A549 (cell line): ENCODE measurements at regions not wholly inside any gene's neighbourhood (a gene's known extent, or its start where the extent isn't known, plus 50 kb on each side); places are given as distances from the start of the nearest gene placed in this dataset.

ENCODE experiments used
- BHLHE40 ChIP-seq: IDR thresholded peaks from 2 replicates; pipeline ENCODE4 v1.6.1; 2012; ENCODE audit warnings: low read depth, low read length, inconsistent platforms
- CTCF ChIP-seq: fragments of >200 bp; sonication (Bioruptor Twin); formaldehyde crosslinking; IDR thresholded peaks from 3 replicates; pipeline ENCODE4 v1.5.1; 2016
- ESRRA ChIP-seq: fragments of 150-350 bp; IDR thresholded peaks from 2 replicates; pipeline ENCODE4 v1.6.1; 2014; ENCODE audit warnings: mild to moderate bottlenecking, low read length, borderline replicate concordance
- KDM1A ChIP-seq: fragments of 200-600 bp; sonication (generic); IDR thresholded peaks from 2 replicates; pipeline ENCODE4 v1.6.1; 2016; ENCODE audit warnings: low read depth, mild to moderate bottlenecking

- TF ChIP-seq BHLHE40: no peak
- no peak for TF ChIP-seq ESRRA
- TF ChIP-seq CTCF: no peak
- no peak for TF ChIP-seq KDM1A
These were observed 96.3 kb upstream of the SLC6A6 start for GRCh38 chr3:14306142-14306541.
